Activated CD4-positive, alpha-beta T cell treated with anti-CD3 and anti-CD28 coated beads for 1 hour (primary cell): ENCODE measurements at regions not wholly inside any gene's neighbourhood (a gene's known extent, or its start where the extent isn't known, plus 50 kb on each side); places are given as distances from the start of the nearest gene placed in this dataset.
"Not testable (repeated sequence)": the region's sequence is repeated elsewhere in the genome, so short reads cannot be mapped to it uniquely, and the experiment has no call there.

Source experiments
- DNase-seq: peaks from one replicate; pipeline ENCODE4 v3.0.0-alpha.2; 2020

DNA sequence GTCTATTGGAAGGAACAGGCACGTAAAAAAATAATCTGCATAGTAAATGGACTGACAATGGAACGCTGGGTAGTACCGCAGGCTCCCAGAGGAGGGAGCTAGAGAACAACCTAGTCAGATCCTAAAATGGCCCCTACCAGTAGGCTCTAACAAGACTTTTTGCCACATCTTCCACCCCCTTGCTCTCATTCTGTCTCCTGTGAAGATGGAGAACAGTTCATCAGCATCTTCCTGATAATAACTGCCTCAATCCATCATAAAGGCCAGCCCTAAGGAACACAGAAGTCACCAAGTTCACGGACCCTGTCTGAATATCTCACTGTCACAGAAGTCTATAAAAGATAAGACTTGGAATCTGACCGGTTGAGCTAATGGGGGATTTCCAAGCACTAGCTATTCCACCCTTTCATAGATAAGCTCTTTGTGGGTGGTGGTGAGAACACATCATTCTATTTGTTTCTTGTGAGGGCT lies 133.4 kb downstream of the SLC1A3 start:
- DNase-seq, result peak; percentile 32

DNA sequence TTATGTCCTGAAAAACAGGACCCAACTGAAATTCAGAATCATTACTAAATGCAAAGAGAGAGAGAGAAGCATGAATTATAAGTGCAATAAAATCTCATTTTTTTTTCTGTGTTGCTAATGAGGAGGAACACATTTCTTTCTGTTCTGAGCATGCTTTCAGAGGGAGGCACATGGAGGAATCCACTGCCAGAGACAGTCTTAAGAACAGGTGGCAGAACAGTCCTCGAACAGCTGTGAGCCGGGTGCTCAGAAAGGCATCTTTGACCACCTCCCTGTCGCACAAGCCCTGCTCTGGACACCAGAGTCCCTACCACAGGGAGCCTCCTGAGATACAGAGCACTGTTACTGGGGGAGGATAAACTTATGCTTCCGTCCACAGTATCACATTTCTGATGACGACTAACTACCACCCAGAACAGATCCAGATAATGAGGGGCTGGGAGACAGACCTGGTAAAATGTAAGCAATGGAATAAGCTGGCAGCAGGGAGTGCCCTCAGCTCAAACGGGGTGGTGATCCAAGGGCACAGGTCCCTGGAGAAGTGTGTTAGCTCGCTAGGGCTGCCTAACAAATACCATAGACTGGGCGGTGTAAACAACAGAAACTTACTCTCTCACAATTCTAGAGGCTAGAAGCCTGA lies 134.0 kb downstream of the SLC1A3 start:
- DNase-seq, result no peak

DNA sequence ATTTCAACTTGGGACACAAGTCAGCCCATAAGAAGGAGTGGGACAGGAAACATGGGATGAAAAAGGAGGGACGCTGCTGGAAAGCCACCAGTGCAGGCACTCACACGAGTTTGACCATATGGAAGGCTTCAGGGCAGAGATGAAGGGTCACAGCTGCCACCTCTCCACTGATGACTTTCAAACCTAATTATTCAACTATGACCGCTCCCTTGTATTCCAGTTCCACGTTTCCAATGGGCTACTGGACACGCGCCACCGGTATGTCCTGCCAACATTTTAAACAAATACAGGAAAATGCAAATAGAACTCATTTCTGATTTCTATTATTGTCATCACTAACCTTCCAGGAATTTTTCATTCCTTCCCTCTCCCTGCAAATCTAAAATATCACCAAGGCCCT lies 134.7 kb downstream of the SLC1A3 start:
- no peak for DNase-seq

GRCh38 chr5:36743891-36744772 lies 132.4 kb upstream of the NIPBL start:
- no peak for DNase-seq

GRCh38 chr5:36744773-36745589 lies 131.6 kb upstream of the NIPBL start:
- no peak for DNase-seq

DNA sequence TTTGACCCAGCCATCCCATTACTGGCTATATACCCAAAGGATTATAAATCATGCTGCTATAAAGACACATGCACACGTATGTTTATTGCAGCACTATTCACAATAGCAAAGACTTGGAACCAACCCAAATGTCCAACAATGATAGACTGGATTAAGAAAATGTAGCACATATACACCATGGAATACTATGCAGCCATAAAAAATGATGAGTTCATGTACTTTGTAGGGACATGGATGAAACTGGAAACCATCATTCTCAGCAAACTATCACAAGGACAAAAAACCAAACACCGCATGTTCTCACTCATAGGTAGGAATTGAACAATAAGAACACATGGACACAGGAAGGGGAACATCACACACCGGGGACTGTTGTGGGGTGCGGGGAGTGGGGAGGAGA lies 128.8 kb upstream of the NIPBL start:
- not testable (repeated sequence) for DNase-seq

DNA sequence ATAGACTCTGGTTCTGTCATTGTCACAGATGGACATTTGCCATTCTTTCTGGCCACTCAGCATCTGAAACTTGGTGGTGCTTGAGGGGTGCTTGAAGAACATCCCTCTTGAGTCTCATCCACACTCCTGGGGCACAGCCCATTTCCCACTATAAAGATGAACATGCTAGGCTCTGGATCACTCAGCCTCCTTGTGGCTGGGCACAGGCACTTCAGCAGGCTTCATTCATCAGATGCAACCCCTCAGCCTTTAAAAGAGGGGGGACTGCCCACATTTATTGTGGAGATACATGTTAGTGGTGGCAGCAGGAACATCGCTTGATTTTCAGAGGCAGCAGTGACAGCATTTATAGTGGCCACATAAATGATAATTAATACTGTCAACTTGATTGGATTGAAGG lies 124.7 kb upstream of the NIPBL start:
- DNase-seq, result no peak

DNA sequence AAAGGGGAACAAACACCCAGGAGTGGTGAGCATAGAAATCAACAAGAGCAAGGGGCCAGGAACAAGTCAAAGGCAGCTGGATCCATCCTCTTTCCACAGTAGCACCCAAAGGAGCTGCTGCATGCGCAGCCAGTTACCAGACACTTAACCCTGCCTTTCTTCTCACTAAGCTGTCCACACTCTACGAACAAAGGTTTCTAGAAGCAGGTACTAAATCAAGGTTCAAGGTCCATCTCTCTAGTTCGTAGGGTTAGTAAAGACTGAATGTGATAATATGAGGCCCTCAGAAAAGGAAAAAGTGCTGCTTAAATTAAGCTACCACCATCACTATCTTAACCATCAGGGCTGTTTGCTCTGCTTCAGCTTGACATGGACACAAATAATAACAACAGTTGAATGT lies 121.2 kb upstream of the NIPBL start:
- DNase-seq, result no peak

GRCh38 chr5:36755920-36756488 lies 120.6 kb upstream of the NIPBL start:
- no peak for DNase-seq

GRCh38 chr5:36756848-36757247 lies 119.7 kb upstream of the NIPBL start:
- no peak for DNase-seq

- no peak for DNase-seq
Measured at GRCh38 chr5:36759117-36759516, 117.5 kb upstream of the NIPBL start.

DNA sequence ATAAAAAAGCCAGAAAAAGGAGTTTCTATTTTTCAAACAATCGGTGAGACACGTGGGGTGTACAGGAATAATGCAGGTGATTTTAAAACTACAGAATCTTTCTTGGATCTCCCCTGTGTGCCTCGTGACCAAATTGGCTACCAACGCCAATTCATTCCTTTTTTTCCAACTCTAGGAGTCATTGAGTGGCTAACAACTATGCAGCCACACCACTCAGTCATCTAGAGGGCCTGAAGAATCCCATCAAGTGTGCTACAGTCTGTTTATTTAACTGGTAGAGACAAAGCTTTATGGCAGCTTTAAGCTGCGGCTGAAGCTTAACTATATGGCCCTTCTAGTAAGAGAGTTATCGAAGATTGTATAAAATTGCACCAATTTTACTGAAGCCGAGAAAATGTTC lies 113.1 kb upstream of the NIPBL start:
- no peak for DNase-seq

DNA sequence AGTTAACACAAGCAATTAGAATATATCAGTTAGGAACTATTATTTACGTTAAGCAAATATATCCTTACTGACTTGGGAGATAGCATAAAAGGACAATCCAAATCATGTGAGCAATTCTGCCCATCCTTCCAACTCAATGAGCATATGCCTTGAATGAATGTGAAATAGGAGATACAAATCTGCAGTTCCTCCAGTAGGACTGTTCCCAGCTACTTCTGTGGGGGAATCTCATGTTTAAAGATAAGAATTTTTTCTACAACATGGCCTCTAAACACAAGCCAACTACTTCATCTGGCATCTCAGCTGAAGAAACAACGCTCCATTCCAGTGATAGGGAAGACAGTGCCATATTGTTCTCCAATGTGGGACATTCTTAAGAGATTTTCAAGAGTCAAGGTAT lies 110.7 kb upstream of the NIPBL start:
- no peak for DNase-seq

DNA sequence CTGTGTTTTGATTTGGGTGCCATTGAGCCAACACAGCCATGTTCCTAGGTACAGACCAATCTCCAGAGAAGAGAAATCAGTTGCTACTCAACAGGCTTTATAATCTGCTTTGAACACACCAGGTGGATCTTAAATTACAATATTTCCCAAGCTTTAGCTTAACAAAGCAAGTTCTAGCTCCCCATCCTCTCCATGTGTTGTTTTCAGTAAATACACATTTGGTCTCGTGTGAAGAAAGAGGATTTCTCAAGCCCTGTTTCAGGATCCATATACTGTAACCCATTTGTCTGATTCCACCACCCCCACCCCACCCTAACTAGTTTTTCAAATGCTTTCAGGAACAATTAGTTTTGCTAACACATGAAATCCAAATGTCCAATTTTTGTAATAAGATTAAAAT lies 109.6 kb upstream of the NIPBL start:
- DNase-seq, result no peak

- DNase-seq, result no peak
Measured at GRCh38 chr5:36768450-36768849, 108.1 kb upstream of the NIPBL start.

DNA sequence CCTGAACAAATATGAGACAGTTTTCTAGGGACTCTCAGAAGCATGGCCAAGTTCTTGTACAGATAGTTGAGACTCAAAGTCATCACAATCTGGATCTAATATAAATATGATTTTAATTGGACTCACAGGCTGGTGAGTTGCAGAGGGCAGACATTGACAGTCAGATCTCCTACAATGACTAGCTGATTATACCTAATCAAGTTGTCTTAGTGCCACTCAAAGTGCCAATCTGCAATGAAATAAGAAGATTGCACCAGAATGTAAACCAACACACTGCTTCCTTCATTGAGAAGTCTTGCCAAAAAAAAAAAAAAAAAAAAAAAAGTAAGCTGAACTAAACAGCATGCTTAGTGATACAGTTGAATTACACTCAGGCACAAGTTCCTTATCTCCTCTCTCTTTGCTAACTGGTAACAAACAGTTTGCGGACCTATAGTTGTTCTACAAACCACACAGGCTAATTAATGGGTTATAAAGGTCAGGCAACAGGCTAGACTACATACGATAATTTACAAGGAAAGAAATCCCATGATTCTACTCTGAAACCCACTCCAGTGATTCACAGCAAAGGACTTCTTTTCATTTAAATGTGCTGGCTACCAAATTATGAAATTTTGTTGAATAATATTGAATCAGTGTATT lies 107.3 kb upstream of the NIPBL start:
- no peak for DNase-seq

- no peak for DNase-seq
Measured at GRCh38 chr5:36770125-36770524, 106.4 kb upstream of the NIPBL start.

- no peak for DNase-seq
Measured at GRCh38 chr5:36772276-36773140, 104.1 kb upstream of the NIPBL start.

DNA sequence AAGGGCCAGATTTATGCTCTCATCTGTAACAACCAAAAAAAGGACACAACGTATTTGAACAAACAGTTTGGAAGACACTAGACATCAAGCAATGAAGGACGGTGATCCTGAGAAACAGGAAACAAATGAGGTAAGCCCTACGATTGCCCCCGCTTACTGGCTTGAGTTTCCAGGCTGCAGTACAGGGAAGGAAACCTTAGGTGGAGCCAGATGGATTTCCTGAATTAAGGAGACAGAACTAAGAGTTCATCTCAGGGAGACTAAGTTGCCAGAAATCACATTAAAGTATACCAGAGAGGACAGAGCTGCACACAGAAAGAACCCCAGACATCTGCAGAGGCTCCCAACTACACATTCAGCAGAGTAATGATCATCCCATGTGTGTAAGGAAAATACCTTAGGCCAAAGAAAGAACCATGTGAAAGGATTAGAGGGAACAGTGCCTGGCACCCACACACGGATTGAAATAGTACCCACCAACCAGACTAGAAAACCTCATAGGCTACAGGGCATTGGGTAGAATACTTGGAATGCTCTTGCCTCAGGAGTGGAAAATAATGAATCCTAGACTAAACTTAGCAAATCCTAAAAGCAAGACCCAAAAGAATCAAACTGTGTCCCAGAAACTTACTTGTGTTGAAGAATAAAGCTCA lies 99.3 kb upstream of the NIPBL start:
- DNase-seq, result no peak

DNA sequence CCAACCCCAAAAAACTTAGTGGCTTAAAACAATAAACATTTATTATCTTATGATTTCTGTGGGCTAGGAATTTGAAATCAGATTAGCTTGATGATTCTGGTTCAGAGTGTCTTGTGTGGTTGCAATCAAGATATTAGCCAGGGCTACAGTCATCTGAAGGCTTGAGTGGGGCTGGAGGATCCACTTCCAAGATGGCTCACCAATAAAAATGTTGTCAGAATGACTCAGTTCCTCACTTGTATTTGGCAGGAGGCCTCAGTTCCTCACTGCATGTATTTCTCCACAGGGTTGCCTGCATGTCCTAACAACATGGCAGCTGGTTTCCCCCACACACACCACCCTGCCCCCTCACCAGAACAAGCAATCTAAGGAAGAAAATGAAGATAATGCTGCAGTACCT lies 98.2 kb upstream of the NIPBL start:
- DNase-seq, result no peak

- not testable (repeated sequence) for DNase-seq
Measured at GRCh38 chr5:36782612-36783011, 94.0 kb upstream of the NIPBL start.
